ENCODE measurements at regions not wholly inside any gene's neighbourhood (a gene's known extent, or its start where the extent isn't known, plus 50 kb on each side); places are given as distances from the start of the nearest gene placed in this dataset.
"Not testable (repeated sequence)": the region's sequence is repeated elsewhere in the genome, so short reads cannot be mapped to it uniquely, and the experiment has no call there.

DNA sequence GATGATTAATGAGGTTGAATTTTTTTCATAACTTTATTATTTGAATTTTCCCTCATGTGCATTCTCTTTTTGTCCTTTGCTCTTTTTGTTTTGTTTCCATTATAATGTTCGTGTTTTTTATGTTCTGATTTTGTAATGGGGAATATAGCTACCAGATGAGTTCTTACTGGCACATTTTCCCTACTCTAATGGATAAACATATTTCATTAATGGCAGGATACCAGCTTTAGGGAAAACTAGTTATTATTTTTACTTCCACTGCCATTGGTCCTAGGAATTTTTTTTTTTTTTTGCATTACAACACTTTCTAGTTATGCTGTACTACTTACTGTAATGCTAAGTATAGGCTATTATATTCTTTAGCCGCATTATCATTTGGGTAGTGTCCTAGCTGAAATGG is 286.3 kb downstream of the SPRY1 start:
- no peak for FAIRE-seq
- H3K27ac Mint-ChIP-seq (ENCODE audit: unreplicated experiment): no peak overlapping the region
- H3K9me3 Mint-ChIP-seq (ENCODE audit: unreplicated experiment): peaks cover 12% of the 10 kb centered on the region

DNA sequence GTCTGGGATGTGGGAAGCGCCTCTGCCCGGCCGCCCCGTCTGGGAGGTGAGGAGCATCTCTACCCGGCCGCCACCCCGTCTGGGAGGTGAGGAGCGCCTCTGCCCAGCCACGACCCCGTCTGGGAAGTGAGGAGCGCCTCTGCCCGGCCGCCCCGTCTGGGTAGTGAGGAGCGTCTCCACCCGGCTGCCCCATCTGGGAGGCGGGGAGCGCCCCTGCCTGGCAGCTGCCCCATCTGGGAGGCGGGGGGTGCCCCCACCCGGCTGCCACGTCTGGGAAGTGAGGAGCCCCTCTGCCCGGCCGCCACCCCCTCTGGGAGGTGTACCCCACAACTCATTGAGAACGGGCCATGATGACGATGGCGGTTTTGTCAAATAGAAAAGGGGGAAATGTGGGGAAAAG is 288.3 kb downstream of the SPRY1 start:
- H3K4me1 ChIP-seq (ENCODE audit: insufficient read depth, low read length); FAIRE-seq; H2AFZ ChIP-seq (ENCODE audit: low read depth, low read length); H3K79me2 ChIP-seq (ENCODE audit: insufficient read depth, low read length); DNase-seq (ENCODE audit: low read depth); H3K36me3 Mint-ChIP-seq (ENCODE audit: low read depth, unreplicated experiment); H3K27ac ChIP-seq (ENCODE audit: low read depth, low read length); H3K4me1 Mint-ChIP-seq (ENCODE audit: low read depth, unreplicated experiment); H3K27me3 ChIP-seq (ENCODE audit: insufficient read depth, low read length); H3K27ac Mint-ChIP-seq (ENCODE audit: unreplicated experiment); H3K9me3 ChIP-seq (ENCODE audit: insufficient read depth, low read depth, low read length); H3K4me3 ChIP-seq (ENCODE audit: insufficient read depth, low read depth, low read length); H3K27me3 Mint-ChIP-seq (ENCODE audit: low read depth, unreplicated experiment); H3K4me3 Mint-ChIP-seq (ENCODE audit: unreplicated experiment); H4K20me1 ChIP-seq (ENCODE audit: insufficient read depth, low read length); H3K9ac ChIP-seq (ENCODE audit: low read length); H3K36me3 ChIP-seq (ENCODE audit: insufficient read depth, low read length); H3K4me2 ChIP-seq (ENCODE audit: low read length): not testable (repeated sequence)
- H3K9me3 Mint-ChIP-seq (ENCODE audit: unreplicated experiment): peaks cover 16% of the 10 kb centered on the region

More for the DNA sequence above, 286.3 kb downstream of the SPRY1 start:
- no peaks in the 10 kb centered on the region for H3K9me3 ChIP-seq (ENCODE audit: insufficient read depth, low read depth, low read length)
- H3K27me3 Mint-ChIP-seq (ENCODE audit: low read depth, unreplicated experiment): no peaks in the 10 kb centered on the region
- no peak for TF ChIP-seq EZH2 (IDR thresholded peaks at IDR 0.05; ENCODE audit: insufficient read depth, low read length)
- TF ChIP-seq, protein P1, sequence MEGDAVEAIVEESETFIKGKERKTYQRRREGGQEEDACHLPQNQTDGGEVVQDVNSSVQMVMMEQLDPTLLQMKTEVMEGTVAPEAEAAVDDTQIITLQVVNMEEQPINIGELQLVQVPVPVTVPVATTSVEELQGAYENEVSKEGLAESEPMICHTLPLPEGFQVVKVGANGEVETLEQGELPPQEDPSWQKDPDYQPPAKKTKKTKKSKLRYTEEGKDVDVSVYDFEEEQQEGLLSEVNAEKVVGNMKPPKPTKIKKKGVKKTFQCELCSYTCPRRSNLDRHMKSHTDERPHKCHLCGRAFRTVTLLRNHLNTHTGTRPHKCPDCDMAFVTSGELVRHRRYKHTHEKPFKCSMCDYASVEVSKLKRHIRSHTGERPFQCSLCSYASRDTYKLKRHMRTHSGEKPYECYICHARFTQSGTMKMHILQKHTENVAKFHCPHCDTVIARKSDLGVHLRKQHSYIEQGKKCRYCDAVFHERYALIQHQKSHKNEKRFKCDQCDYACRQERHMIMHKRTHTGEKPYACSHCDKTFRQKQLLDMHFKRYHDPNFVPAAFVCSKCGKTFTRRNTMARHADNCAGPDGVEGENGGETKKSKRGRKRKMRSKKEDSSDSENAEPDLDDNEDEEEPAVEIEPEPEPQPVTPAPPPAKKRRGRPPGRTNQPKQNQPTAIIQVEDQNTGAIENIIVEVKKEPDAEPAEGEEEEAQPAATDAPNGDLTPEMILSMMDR (IDR thresholded peaks at IDR 0.05; ENCODE audit: insufficient read depth, low read depth, low read length): no peak
- no peak overlapping the region for H3K4me3 Mint-ChIP-seq (ENCODE audit: unreplicated experiment)
- H3K36me3 ChIP-seq (ENCODE audit: insufficient read depth, low read length): no peaks in the 10 kb centered on the region
- H3K4me1 ChIP-seq (ENCODE audit: insufficient read depth, low read length): no peaks in the 10 kb centered on the region
- H4K20me1 ChIP-seq (ENCODE audit: insufficient read depth, low read length): no peaks in the 10 kb centered on the region
- no peak overlapping the region for H3K9ac ChIP-seq (ENCODE audit: low read length)
- H3K79me2 ChIP-seq (ENCODE audit: insufficient read depth, low read length): no peaks in the 10 kb centered on the region
- DNase-seq (ENCODE audit: low read depth): no peak
- no peaks in the 10 kb centered on the region for H3K4me1 Mint-ChIP-seq (ENCODE audit: low read depth, unreplicated experiment)
- no peak overlapping the region for H3K27ac ChIP-seq (ENCODE audit: low read depth, low read length)
- no peaks in the 10 kb centered on the region for H3K27me3 ChIP-seq (ENCODE audit: insufficient read depth, low read length)
- H3K36me3 Mint-ChIP-seq (ENCODE audit: low read depth, unreplicated experiment): peaks cover 4% of the 10 kb centered on the region
- no peak overlapping the region for H2AFZ ChIP-seq (ENCODE audit: low read depth, low read length)
- H3K4me3 ChIP-seq (ENCODE audit: insufficient read depth, low read depth, low read length): no peak overlapping the region
- no peak overlapping the region for H3K4me2 ChIP-seq (ENCODE audit: low read length)

DNA sequence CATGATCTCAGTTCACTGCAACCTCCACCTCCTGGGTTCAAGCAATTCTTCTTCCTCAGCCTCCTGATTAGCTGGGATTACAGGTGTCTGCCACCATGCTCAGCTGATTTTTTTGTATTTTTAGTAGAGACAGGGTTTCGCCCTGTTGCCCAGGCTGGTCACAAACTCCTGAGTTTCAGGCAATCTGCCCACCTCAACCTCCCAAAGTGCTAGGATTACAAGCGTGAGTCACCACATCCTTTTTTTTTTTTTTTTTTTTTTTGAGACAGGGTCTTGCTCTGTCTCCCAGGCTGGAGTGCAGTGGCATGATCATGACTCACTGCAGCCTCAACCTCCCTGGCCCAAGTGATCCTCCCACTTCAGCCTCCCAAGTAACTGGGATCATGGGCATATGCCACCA is 298.9 kb downstream of the SPRY1 start:
- not testable (repeated sequence) for FAIRE-seq; H3K4me3 ChIP-seq (ENCODE audit: insufficient read depth, low read depth, low read length); H3K9ac ChIP-seq (ENCODE audit: low read length); DNase-seq (ENCODE audit: low read depth); H2AFZ ChIP-seq (ENCODE audit: low read depth, low read length); H3K4me3 Mint-ChIP-seq (ENCODE audit: unreplicated experiment); H3K4me1 ChIP-seq (ENCODE audit: insufficient read depth, low read length); H3K27me3 ChIP-seq (ENCODE audit: insufficient read depth, low read length); H3K27me3 Mint-ChIP-seq (ENCODE audit: low read depth, unreplicated experiment); H3K36me3 Mint-ChIP-seq (ENCODE audit: low read depth, unreplicated experiment); H3K4me2 ChIP-seq (ENCODE audit: low read length); H3K79me2 ChIP-seq (ENCODE audit: insufficient read depth, low read length); H3K9me3 Mint-ChIP-seq (ENCODE audit: unreplicated experiment); H3K36me3 ChIP-seq (ENCODE audit: insufficient read depth, low read length); H3K9me3 ChIP-seq (ENCODE audit: insufficient read depth, low read depth, low read length); H3K27ac Mint-ChIP-seq (ENCODE audit: unreplicated experiment); H3K27ac ChIP-seq (ENCODE audit: low read depth, low read length); H4K20me1 ChIP-seq (ENCODE audit: insufficient read depth, low read length)
- peaks cover 11% of the 10 kb centered on the region for H3K4me1 Mint-ChIP-seq (ENCODE audit: low read depth, unreplicated experiment)

DNA sequence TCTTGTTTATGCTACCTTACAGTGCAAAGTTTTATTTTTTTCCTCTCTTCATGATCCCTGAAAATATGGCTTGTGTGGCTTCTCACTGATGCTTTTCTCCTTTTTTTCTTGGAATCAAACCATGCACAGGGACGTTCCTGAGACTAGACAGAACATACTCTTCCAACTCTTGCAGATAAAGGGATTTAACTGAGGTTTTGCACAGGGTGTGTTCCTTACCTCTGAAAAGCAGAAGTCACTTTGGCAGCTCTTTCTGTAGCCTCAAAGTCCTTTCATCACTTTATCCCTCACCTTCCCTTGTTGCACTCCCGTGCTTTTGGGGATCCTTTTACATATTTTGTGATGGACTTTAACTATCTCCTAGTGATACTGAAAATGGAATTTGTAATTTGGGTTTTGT is 300.1 kb downstream of the SPRY1 start:
- FAIRE-seq (no peak), DNase-seq (ENCODE audit: low read depth) (no peak)
- H4K20me1 ChIP-seq (ENCODE audit: insufficient read depth, low read length): no peaks in the 10 kb centered on the region
- Mint-ChIP-seq H3K4me3 (ENCODE audit: unreplicated experiment) (no peak overlapping the region), H3K36me3 (ENCODE audit: low read depth, unreplicated experiment) (no peaks in the 10 kb centered on the region), H3K4me1 (ENCODE audit: low read depth, unreplicated experiment) (peaks cover 20% of the 10 kb centered on the region), H3K27ac (ENCODE audit: unreplicated experiment) (no peak overlapping the region), H3K27me3 (ENCODE audit: low read depth, unreplicated experiment) (no peaks in the 10 kb centered on the region), H3K9me3 (ENCODE audit: unreplicated experiment) (peaks cover 3% of the 10 kb centered on the region)
- H3K9me3 ChIP-seq (ENCODE audit: insufficient read depth, low read depth, low read length): no peaks in the 10 kb centered on the region
- H3K27me3 ChIP-seq (ENCODE audit: insufficient read depth, low read length): no peaks in the 10 kb centered on the region
- TF ChIP-seq EZH2 (IDR thresholded peaks at IDR 0.05; ENCODE audit: insufficient read depth, low read length): no peak
- TF ChIP-seq, protein P1 (IDR thresholded peaks at IDR 0.05; ENCODE audit: insufficient read depth, low read depth, low read length): no peak
- no peak overlapping the region for H3K27ac ChIP-seq (ENCODE audit: low read depth, low read length)
- no peaks in the 10 kb centered on the region for H3K36me3 ChIP-seq (ENCODE audit: insufficient read depth, low read length)
- H3K79me2 ChIP-seq (ENCODE audit: insufficient read depth, low read length): no peaks in the 10 kb centered on the region
- no peak overlapping the region for H3K4me2 ChIP-seq (ENCODE audit: low read length)
- no peak overlapping the region for H2AFZ ChIP-seq (ENCODE audit: low read depth, low read length)
- H3K4me1 ChIP-seq (ENCODE audit: insufficient read depth, low read length): peaks cover 17% of the 10 kb centered on the region
- no peak overlapping the region for H3K9ac ChIP-seq (ENCODE audit: low read length)
- H3K4me3 ChIP-seq (ENCODE audit: insufficient read depth, low read depth, low read length): no peak overlapping the region
